BLaER1 (cell line): ENCODE measurements at regions not wholly inside any gene's neighbourhood (a gene's known extent, or its start where the extent isn't known, plus 50 kb on each side); places are given as distances from the start of the nearest gene placed in this dataset.
A peak's percentile ranks its signal among the peaks of the same experiment; 100 is the strongest.

Experiments
- H3K27ac ChIP-seq: shearing (Covaris generic); formaldehyde crosslinking; 2 replicates; pipeline ENCODE4 v1.8.1; 2022
- H3K27me3 ChIP-seq: shearing (Covaris generic); formaldehyde crosslinking; 2 replicates; pipeline ENCODE4 v1.8.1; 2022
- H3K36me3 ChIP-seq: shearing (Covaris generic); formaldehyde crosslinking; 2 replicates; pipeline ENCODE4 v1.8.1; 2022
- H3K4me1 ChIP-seq: shearing (Covaris generic); formaldehyde crosslinking; 2 replicates; pipeline ENCODE4 v1.8.1; 2022
- H3K4me2 ChIP-seq: shearing (Covaris generic); formaldehyde crosslinking; 2 replicates; pipeline ENCODE4 v1.8.1; 2022
- H3K4me3 ChIP-seq: shearing (Covaris generic); formaldehyde crosslinking; 2 replicates; pipeline ENCODE4 v1.8.1; 2022
- H3K9ac ChIP-seq: shearing (Covaris generic); formaldehyde crosslinking; 2 replicates; pipeline ENCODE4 v1.8.1; 2022
- H3K9me3 ChIP-seq: shearing (Covaris generic); formaldehyde crosslinking; 2 replicates; pipeline ENCODE4 v1.8.1; 2022
- H4K20me1 ChIP-seq: shearing (Covaris generic); formaldehyde crosslinking; 2 replicates; pipeline ENCODE4 v1.8.1; 2022
- Cebpa-rat ChIP-seq: shearing (Covaris generic); IDR thresholded peaks from 2 replicates; pipeline ENCODE4 v1.8.1; 2022

DNA sequence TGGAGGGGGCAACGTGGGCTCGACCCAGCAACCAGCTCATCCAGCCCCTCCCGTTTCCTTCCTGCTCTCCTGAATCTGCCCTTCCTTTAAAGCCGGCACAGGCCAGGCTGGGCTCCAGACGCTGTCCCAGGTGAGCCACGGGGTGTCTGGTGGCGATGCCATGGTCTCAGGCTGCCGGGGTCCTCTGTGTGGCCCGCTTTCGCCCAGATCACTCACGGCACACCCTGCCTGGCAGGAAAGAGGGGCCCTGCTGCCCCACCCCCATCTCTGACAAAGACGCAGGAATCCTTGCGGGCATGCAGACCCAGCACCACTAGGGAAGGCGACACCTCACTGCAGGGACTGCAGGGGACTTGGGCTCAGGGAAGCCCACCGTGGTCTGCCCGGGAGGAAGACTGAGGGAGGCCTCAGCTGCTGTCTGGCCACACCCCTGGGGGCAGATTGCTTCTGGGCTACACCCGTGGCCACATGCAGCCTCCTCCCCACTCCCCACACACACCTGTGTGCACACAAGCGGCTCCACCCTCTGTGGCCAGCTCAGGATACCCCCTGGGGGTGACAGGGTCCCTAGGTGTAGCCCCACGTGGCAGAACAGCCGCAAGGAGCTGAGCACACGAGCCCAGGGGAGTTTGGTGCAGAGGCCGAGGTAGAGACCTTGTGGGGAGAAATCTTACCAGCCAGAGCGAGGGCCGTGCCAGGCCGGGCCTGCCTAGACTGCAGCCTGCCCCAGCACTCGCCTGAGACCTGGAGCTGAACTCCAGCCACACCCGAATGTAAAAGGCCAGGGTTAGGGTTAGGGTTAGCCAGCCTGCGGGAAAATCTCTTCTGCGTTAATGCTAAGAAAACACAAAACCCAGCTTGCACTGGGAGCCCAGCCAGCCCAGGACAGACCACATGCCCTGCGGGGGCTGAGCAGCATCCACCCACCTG lies 104.6 kb downstream of the DLL1 start:
- no peak for TF ChIP-seq Cebpa-rat
- Histone ChIP-seq H3K27me3 (no peaks in the 10 kb centered on the region), H4K20me1 (no peaks in the 10 kb centered on the region), H3K9ac (no peak overlapping the region), H3K4me3 (no peak overlapping the region), H3K9me3 (0 out of 2 replicates have a peak, but pooled peaks cover 6% of the 10 kb centered on the region), H3K4me2 (peak overlapping the region; percentile 27), H3K4me1 (peaks cover 13% of the 10 kb centered on the region), H3K27ac (peak overlapping the region; percentile 4; the same call in 1 of the 2 replicates), H3K36me3 (no peaks in the 10 kb centered on the region)

GRCh38 chr6:170185175-170185978 lies 105.5 kb downstream of the DLL1 start:
- TF ChIP-seq Cebpa-rat = no peak
- H3K4me1 ChIP-seq = peaks cover 13% of the 10 kb centered on the region
- H3K4me3 ChIP-seq = no peak overlapping the region
- peak overlapping the region; percentile 27 for H3K4me2 ChIP-seq
- H3K9ac ChIP-seq = no peak overlapping the region
- 0 out of 2 replicates have a peak, but pooled peaks cover 6% of the 10 kb centered on the region for H3K9me3 ChIP-seq
- H3K27me3 ChIP-seq = no peaks in the 10 kb centered on the region
- no peaks in the 10 kb centered on the region for H3K36me3 ChIP-seq
- no peak overlapping the region for H3K27ac ChIP-seq
- H4K20me1 ChIP-seq = no peaks in the 10 kb centered on the region

GRCh38 chr6:170184316-170184715 lies 106.6 kb downstream of the DLL1 start:
- Histone ChIP-seq H3K27ac (no peak overlapping the region), H3K4me3 (no peak overlapping the region), H3K4me2 (no peak overlapping the region), H3K4me1 (peaks cover 13% of the 10 kb centered on the region), H3K36me3 (no peaks in the 10 kb centered on the region), H3K9me3 (0 out of 2 replicates have a peak, but pooled peaks cover 6% of the 10 kb centered on the region), H4K20me1 (no peaks in the 10 kb centered on the region), H3K9ac (no peak overlapping the region), H3K27me3 (no peaks in the 10 kb centered on the region)
- no peak for TF ChIP-seq Cebpa-rat

- Histone ChIP-seq H4K20me1 (no peaks in the 10 kb centered on the region), H3K27me3 (no peaks in the 10 kb centered on the region)
Measured at GRCh38 chr6:170183521-170183920, 107.4 kb downstream of the DLL1 start.

DNA sequence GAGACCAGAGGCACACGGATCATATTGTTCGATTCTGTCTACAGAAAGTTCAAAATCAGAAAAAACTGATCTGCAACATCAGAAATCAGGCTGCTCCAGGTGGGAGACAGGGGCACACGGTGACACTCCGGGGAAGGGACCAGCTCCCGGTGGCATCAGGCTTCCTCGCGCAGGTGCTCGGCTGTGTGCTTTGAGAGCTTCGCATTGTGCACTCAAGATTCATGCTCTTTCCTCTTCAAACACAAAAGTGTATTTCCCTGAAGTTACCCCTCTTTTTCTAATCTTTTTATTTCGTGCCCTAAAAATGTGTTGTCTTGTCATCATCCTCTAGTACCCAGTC lies 108.1 kb downstream of the DLL1 start:
- Histone ChIP-seq H4K20me1 (no peaks in the 10 kb centered on the region), H3K36me3 (no peaks in the 10 kb centered on the region), H3K9me3 (0 out of 2 replicates have a peak, but pooled peaks cover 6% of the 10 kb centered on the region), H3K4me1 (peaks cover 13% of the 10 kb centered on the region), H3K27me3 (no peaks in the 10 kb centered on the region), H3K9ac (no peak overlapping the region), H3K27ac (no peak overlapping the region), H3K4me3 (no peak overlapping the region), H3K4me2 (no peak overlapping the region)
- no peak for TF ChIP-seq Cebpa-rat

More at GRCh38 chr6:170183521-170183920, 107.4 kb downstream of the DLL1 start:
- Histone ChIP-seq H3K27ac (no peak overlapping the region), H3K36me3 (no peaks in the 10 kb centered on the region), H3K4me1 (peaks cover 13% of the 10 kb centered on the region), H3K9me3 (0 out of 2 replicates have a peak, but pooled peaks cover 6% of the 10 kb centered on the region), H3K4me2 (no peak overlapping the region), H3K9ac (no peak overlapping the region), H3K4me3 (no peak overlapping the region)
- TF ChIP-seq Cebpa-rat = no peak

- Histone ChIP-seq H3K9ac (no peak overlapping the region), H3K27me3 (no peaks in the 10 kb centered on the region), H3K4me1 (peaks cover 13% of the 10 kb centered on the region), H3K27ac (no peak overlapping the region), H3K36me3 (no peaks in the 10 kb centered on the region), H3K4me3 (no peak overlapping the region), H3K9me3 (0 out of 2 replicates have a peak, but pooled peaks cover 6% of the 10 kb centered on the region), H4K20me1 (no peaks in the 10 kb centered on the region), H3K4me2 (no peak overlapping the region)
- TF ChIP-seq Cebpa-rat = no peak
Measured at GRCh38 chr6:170182093-170182780, 108.6 kb downstream of the DLL1 start.

- H3K36me3 ChIP-seq = no peaks in the 10 kb centered on the region
- H3K4me3 ChIP-seq = no peak overlapping the region
- no peaks in the 10 kb centered on the region for H3K27me3 ChIP-seq
- no peak overlapping the region for H3K27ac ChIP-seq
- no peak overlapping the region for H3K4me2 ChIP-seq
- H3K9me3 ChIP-seq = peaks cover 6% of the 10 kb centered on the region; the same call in 1 of the 2 replicates
- no peak for TF ChIP-seq Cebpa-rat
- H4K20me1 ChIP-seq = no peaks in the 10 kb centered on the region
- no peak overlapping the region for H3K9ac ChIP-seq
- peaks cover 7% of the 10 kb centered on the region for H3K4me1 ChIP-seq
Measured at GRCh38 chr6:170181338-170181690, 109.6 kb downstream of the DLL1 start.

DNA sequence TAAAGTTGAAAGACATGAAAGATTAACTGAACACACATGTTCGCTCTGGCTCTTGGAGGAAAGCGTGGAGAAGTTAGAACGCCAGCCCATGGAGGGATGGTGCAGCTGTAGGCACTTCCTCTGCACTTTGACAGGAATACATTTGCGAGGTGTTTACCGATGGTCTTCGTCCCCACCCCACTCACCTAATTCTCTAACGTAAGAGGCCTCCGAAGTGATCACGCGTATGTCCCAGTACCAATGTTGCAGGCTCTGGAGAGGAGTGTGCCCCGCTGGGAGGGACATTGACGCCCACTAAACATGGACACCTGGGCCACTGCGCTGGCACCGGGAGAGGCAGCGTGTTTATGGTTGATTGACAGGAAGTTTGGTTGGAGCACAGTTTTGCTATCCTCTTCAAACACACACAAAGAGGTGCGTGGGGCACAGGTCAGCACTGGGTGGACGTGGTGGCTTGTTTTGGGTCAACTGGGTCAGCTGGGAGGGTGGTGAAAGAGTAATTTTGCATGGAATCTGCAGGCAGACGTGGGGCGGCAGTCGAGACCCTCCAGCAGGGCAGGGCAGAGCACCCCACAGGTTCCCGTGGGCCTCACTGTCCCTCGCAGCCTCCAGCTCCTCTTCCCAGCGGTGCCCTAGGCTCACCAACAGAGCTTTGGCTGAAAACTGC lies 110.1 kb downstream of the DLL1 start:
- peaks cover 6% of the 10 kb centered on the region; the same call in 1 of the 2 replicates for H3K9me3 ChIP-seq
- H3K9ac ChIP-seq = no peak overlapping the region
- H4K20me1 ChIP-seq = no peaks in the 10 kb centered on the region
- no peak overlapping the region for H3K4me3 ChIP-seq
- no peak overlapping the region for H3K27ac ChIP-seq
- H3K4me1 ChIP-seq = peaks cover 2% of the 10 kb centered on the region
- H3K36me3 ChIP-seq = no peaks in the 10 kb centered on the region
- H3K27me3 ChIP-seq = no peaks in the 10 kb centered on the region
- no peak for TF ChIP-seq Cebpa-rat
- no peak overlapping the region for H3K4me2 ChIP-seq
